GM12878 (cell line): ENCODE measurements at regions not wholly inside any gene's neighbourhood (a gene's known extent, or its start where the extent isn't known, plus 50 kb on each side); places are given as distances from the start of the nearest gene placed in this dataset.

ENCODE experiments used
- ATAC-seq: fragments of 200-7000 bp; cut with Tn5 transposase; 3 replicates; pipeline ENCODE4 v1.9.1; 2020; ENCODE audit warnings: mild to moderate bottlenecking, moderate library complexity
- BruUV-seq: library from RNA; stranded (reverse); fragments of 400-500 nt; replicated peaks from 2 replicates; lab custom pipeline; 2021; lab: Mats Ljungman, UMichigan
- CTCF ChIA-PET: fragments of 300-600 bp; sonication (Branson Sonifier 250); formaldehyde crosslinking; extraction: SDS; loops from one replicate; lab custom pipeline; 2021; ENCODE audit warnings: inconsistent platforms; lab: Yijun Ruan, JAX
- POLR2A ChIA-PET: fragments of 350-600 bp; formaldehyde crosslinking; extraction: SDS; loops from one replicate; lab custom pipeline; 2021; ENCODE audit warnings: inconsistent platforms; lab: Charles Lee
- RAD21 ChIA-PET: fragments of 300-600 bp; sonication (Branson Sonifier 250); formaldehyde crosslinking; loops from one replicate; lab custom pipeline; 2023; ENCODE audit warnings: antibody characterized with exemption; ENCODE audit not compliant: unreplicated experiment; lab: Charles Lee
- SMC1A ChIA-PET: fragments of 300-600 bp; sonication (Branson Sonifier 250); formaldehyde crosslinking; loops from one replicate; lab custom pipeline; 2023; ENCODE audit not compliant: unreplicated experiment, uncharacterized antibody; lab: Charles Lee
- DNase-seq: peaks from one replicate; pipeline ENCODE4 v3.0.0-alpha.2; 2011; ENCODE audit warnings: low read depth, low spot score
- FAIRE-seq: peaks from 3 replicates; lab custom pipeline; 2011; peaks lifted over from hg19 to GRCh38; lab: Jason Lieb, UNC
- H2AFZ ChIP-seq: 2 replicates; pipeline ENCODE4 v1.6.0; 2011; ENCODE audit warnings: low read depth, low read length, control low read depth; ENCODE audit not compliant: control insufficient read depth
- H3K27ac ChIP-seq: 2 replicates; pipeline ENCODE4 v1.5.1; 2011; ENCODE audit warnings: control low read depth; ENCODE audit not compliant: control insufficient read depth, insufficient read depth
- H3K27me3 ChIP-seq, 2 experiments: replicated peaks in 1 of 2; 2 replicates each; pipeline versions ENCODE4 v1.6.0 to v1.6.1; 2011; ENCODE audit warnings: low read length in 1 of 2; ENCODE audit not compliant: control insufficient read depth in 2 of 2, insufficient read depth in 2 of 2
- H3K36me3 ChIP-seq, 2 experiments: 2 replicates each; pipeline ENCODE4 v1.5.1; 2011; ENCODE audit warnings: low read length in 1 of 2; ENCODE audit not compliant: control insufficient read depth in 2 of 2, insufficient read depth in 2 of 2
- H3K4me1 ChIP-seq: 2 replicates; pipeline ENCODE4 v1.6.1; 2011; ENCODE audit warnings: mild to moderate bottlenecking, low read length, moderate library complexity, mixed read lengths; ENCODE audit not compliant: control insufficient read depth, insufficient read depth
- H3K4me2 ChIP-seq: 2 replicates; pipeline ENCODE4 v1.6.0; 2011; ENCODE audit warnings: control low read depth; ENCODE audit not compliant: control insufficient read depth, insufficient read depth
- H3K4me3 ChIP-seq: fragments of 200-600 bp; sonication (generic); 2 replicates; pipeline ENCODE4 v1.5.1; 2016
- H3K79me2 ChIP-seq: 2 replicates; pipeline ENCODE4 v1.6.0; 2011; ENCODE audit warnings: low read length; ENCODE audit not compliant: control insufficient read depth, insufficient read depth
- H3K9ac ChIP-seq: 2 replicates; pipeline ENCODE4 v1.8.0; 2011; ENCODE audit warnings: low read length, control low read depth, mixed read lengths; ENCODE audit not compliant: control insufficient read depth, insufficient read depth
- H3K9me3 ChIP-seq: replicated peaks from 3 replicates; pipeline ENCODE4 v1.5.1; 2011; ENCODE audit warnings: mild to moderate bottlenecking, low read length; ENCODE audit not compliant: control insufficient read depth, insufficient read depth
- H4K20me1 ChIP-seq: 2 replicates; pipeline ENCODE4 v1.6.0; 2011; ENCODE audit not compliant: control insufficient read depth, insufficient read depth
- CBX5 ChIP-seq: sonication (generic); IDR thresholded peaks from 2 replicates; pipeline ENCODE4 v1.6.1; 2016; ENCODE audit warnings: low read depth, moderate library complexity, mild to moderate bottlenecking, inconsistent platforms
- CEBPB ChIP-seq, 2 experiments: fragments of 150-350 bp in 1 of 2; IDR thresholded peaks; 2 replicates each; pipeline ENCODE4 v1.6.1; 2012 to 2014; ENCODE audit warnings: low read depth in 2 of 2, low read length in 2 of 2, borderline replicate concordance in 1 of 2, inconsistent platforms in 1 of 2
- CHD1 ChIP-seq: IDR thresholded peaks from 2 replicates; pipeline ENCODE4 v1.6.1; 2012; ENCODE audit warnings: low read depth, low read length, improper control_type of control experiment
- KDM1A ChIP-seq: fragments of 200-600 bp; sonication (generic); IDR thresholded peaks from 2 replicates; pipeline ENCODE4 v1.6.1; 2016; ENCODE audit warnings: borderline replicate concordance
- MYC ChIP-seq: IDR thresholded peaks from 2 replicates; pipeline ENCODE4 v1.6.1; 2011; ENCODE audit warnings: mild to moderate bottlenecking, low read length, moderate library complexity, inconsistent platforms; ENCODE audit not compliant: insufficient read depth, insufficient replicate concordance, insufficient read length, severe bottlenecking
- PAX8 ChIP-seq: fragments of 450-650 bp; IDR thresholded peaks from 2 replicates; pipeline ENCODE4 v1.6.1; 2017; ENCODE audit warnings: mild to moderate bottlenecking, moderate library complexity
- RB1 ChIP-seq: fragments of 450-650 bp; formaldehyde crosslinking; IDR thresholded peaks from 2 replicates; pipeline ENCODE4 v1.6.1; 2017; ENCODE audit warnings: mild to moderate bottlenecking, borderline replicate concordance
- RELA ChIP-seq: fragments of 450-650 bp; IDR thresholded peaks from 2 replicates; pipeline ENCODE4 v1.8.0; 2014; ENCODE audit warnings: borderline replicate concordance; ENCODE audit not compliant: partially characterized antibody
- SMARCA5 ChIP-seq: fragments of 450-650 bp; IDR thresholded peaks from 2 replicates; pipeline ENCODE4 v1.6.1; 2017; ENCODE audit warnings: mild to moderate bottlenecking
- SREBF1 ChIP-seq: IDR thresholded peaks from 2 replicates; pipeline ENCODE4 v1.6.1; 2012; ENCODE audit warnings: mild to moderate bottlenecking, low read length
- ZZZ3 ChIP-seq: IDR thresholded peaks from 2 replicates; pipeline ENCODE4 v1.6.1; 2011; ENCODE audit warnings: low read depth; ENCODE audit not compliant: control insufficient read depth, insufficient read length
- WGBS: methylation state at CpG from one replicate; pipeline ENCODE4 v1.1.6; 2016; ENCODE audit warnings: low lambda C conversion rate; ENCODE audit not compliant: insufficient replicate concordance, insufficient coverage; ENCODE audit errors: missing lambda C conversion rate; 5-methylcytosine and 5-hydroxymethylcytosine counted together
- in situ Hi-C: fragments of 300-500 bp; cut with MboI; formaldehyde crosslinking; loops from 9 replicates; pipeline ENCODE4 v1.14.3; 2018; ENCODE audit warnings: mixed read lengths
- intact Hi-C: fragments of 100-400 bp; cut with micrococcal nuclease; formaldehyde crosslinking; loops from one replicate; pipeline ENCODE4 v1.14.2; 2022; ENCODE audit not compliant: unreplicated experiment
- TF ChIP-seq, protein P1 (sequence below): IDR thresholded peaks from 2 replicates; pipeline ENCODE4 v1.6.1; 2011; ENCODE audit warnings: mild to moderate bottlenecking, low read depth, low read length, moderate library complexity; ENCODE audit not compliant: insufficient replicate concordance
- TF ChIP-seq, protein P2 (sequence below): fragments of 450-650 bp; IDR thresholded peaks from 2 replicates; pipeline ENCODE4 v1.6.1; 2017; ENCODE audit warnings: mild to moderate bottlenecking, moderate library complexity
- TF ChIP-seq, protein P3 (sequence below): fragments of 450-650 bp; formaldehyde crosslinking; IDR thresholded peaks from 2 replicates; pipeline ENCODE4 v1.4.0; 2022; ENCODE audit warnings: mild to moderate bottlenecking, moderate library complexity

DNA sequence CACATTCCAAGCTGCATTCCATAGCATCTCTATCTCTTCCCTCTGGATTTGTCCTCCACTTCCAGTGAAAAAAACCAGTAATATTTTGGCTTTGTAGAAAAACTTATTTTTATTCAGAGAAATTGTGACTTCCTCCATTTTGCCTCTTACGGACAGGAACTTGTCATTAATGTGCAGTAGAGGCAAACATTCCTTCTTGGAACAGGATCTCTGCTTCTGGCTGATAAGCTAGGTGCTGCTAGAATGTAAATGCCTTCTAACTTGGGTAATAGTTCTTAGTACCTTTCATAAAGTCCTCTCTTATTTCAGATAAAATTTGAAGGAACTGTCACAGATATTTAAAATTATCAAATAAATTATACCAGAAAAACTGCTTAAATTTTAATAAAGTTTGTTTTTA lies 707.8 kb downstream of the USP25 start:
- in situ Hi-C loops: no loop called here
- Histone ChIP-seq H3K4me3 (no peak overlapping the region), H3K36me3 (no peaks in the 10 kb centered on the region), H3K9ac (no peak overlapping the region), H3K4me1 (no peaks in the 10 kb centered on the region), H4K20me1 (no peaks in the 10 kb centered on the region), H3K27ac (no peak overlapping the region), H3K4me2 (no peak overlapping the region), H3K27me3 (no peaks in the 10 kb centered on the region), H3K79me2 (no peaks in the 10 kb centered on the region), H2AFZ (no peak overlapping the region), H3K9me3 (no peaks in the 10 kb centered on the region)
- no peak for FAIRE-seq
- intact Hi-C loops: no loop called here
- ATAC-seq: no peak
- no TSS peak for BruUV-seq
- SMC1A ChIA-PET: no interaction called here
- POLR2A ChIA-PET: no interaction called here
- 0% methylated on average over 1 of the region's 1 CpG for WGBS
- CTCF ChIA-PET: no interaction called here
- RAD21 ChIA-PET: no interaction called here
- DNase-seq: no peak
- TF ChIP-seq RELA: no peak
- no peak for TF ChIP-seq SMARCA5
- no peak for TF ChIP-seq MYC
- no peak for TF ChIP-seq PAX8
- TF ChIP-seq, protein P1, sequence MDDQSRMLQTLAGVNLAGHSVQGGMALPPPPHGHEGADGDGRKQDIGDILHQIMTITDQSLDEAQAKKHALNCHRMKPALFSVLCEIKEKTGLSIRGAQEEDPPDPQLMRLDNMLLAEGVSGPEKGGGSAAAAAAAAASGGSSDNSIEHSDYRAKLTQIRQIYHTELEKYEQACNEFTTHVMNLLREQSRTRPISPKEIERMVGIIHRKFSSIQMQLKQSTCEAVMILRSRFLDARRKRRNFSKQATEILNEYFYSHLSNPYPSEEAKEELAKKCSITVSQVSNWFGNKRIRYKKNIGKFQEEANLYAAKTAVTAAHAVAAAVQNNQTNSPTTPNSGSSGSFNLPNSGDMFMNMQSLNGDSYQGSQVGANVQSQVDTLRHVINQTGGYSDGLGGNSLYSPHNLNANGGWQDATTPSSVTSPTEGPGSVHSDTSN: no peak
- no peak for TF ChIP-seq RB1
- no peak for TF ChIP-seq SREBF1
- no peak for TF ChIP-seq CBX5
- no peak for TF ChIP-seq CHD1
- TF ChIP-seq, protein P2, sequence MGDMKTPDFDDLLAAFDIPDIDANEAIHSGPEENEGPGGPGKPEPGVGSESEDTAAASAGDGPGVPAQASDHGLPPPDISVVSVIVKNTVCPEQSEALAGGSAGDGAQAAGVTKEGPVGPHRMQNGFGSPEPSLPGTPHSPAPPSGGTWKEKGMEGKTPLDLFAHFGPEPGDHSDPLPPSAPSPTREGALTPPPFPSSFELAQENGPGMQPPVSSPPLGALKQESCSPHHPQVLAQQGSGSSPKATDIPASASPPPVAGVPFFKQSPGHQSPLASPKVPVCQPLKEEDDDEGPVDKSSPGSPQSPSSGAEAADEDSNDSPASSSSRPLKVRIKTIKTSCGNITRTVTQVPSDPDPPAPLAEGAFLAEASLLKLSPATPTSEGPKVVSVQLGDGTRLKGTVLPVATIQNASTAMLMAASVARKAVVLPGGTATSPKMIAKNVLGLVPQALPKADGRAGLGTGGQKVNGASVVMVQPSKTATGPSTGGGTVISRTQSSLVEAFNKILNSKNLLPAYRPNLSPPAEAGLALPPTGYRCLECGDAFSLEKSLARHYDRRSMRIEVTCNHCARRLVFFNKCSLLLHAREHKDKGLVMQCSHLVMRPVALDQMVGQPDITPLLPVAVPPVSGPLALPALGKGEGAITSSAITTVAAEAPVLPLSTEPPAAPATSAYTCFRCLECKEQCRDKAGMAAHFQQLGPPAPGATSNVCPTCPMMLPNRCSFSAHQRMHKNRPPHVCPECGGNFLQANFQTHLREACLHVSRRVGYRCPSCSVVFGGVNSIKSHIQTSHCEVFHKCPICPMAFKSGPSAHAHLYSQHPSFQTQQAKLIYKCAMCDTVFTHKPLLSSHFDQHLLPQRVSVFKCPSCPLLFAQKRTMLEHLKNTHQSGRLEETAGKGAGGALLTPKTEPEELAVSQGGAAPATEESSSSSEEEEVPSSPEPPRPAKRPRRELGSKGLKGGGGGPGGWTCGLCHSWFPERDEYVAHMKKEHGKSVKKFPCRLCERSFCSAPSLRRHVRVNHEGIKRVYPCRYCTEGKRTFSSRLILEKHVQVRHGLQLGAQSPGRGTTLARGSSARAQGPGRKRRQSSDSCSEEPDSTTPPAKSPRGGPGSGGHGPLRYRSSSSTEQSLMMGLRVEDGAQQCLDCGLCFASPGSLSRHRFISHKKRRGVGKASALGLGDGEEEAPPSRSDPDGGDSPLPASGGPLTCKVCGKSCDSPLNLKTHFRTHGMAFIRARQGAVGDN: no peak
- TF ChIP-seq, protein P3, sequence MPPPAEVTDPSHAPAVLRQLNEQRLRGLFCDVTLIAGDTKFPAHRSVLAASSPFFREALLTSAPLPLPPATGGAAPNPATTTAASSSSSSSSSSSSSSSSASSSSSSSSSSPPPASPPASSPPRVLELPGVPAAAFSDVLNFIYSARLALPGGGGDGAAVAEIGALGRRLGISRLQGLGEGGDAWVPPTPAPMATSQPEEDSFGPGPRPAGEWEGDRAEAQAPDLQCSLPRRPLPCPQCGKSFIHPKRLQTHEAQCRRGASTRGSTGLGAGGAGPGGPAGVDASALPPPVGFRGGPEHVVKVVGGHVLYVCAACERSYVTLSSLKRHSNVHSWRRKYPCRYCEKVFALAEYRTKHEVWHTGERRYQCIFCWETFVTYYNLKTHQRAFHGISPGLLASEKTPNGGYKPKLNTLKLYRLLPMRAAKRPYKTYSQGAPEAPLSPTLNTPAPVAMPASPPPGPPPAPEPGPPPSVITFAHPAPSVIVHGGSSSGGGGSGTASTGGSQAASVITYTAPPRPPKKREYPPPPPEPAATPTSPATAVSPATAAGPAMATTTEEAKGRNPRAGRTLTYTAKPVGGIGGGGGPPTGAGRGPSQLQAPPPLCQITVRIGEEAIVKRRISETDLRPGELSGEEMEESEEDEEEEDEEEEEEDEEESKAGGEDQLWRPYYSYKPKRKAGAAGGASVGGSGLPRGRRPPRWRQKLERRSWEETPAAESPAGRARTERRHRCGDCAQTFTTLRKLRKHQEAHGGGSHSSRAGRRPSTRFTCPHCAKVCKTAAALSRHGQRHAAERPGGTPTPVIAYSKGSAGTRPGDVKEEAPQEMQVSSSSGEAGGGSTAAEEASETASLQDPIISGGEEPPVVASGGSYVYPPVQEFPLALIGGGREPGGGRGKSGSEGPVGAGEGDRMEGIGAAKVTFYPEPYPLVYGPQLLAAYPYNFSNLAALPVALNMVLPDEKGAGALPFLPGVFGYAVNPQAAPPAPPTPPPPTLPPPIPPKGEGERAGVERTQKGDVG (CRISPR knock-in tag): no peak
- TF ChIP-seq ZZZ3: no peak
- no peak for TF ChIP-seq CEBPB (IDR thresholded peaks at IDR 0.05; ENCODE audit: borderline replicate concordance in 1 of 2, low read depth in 2 of 2, low read length in 2 of 2)
- no peak for TF ChIP-seq KDM1A
